Ishikawa (cell line): ENCODE measurements at regions not wholly inside any gene's neighbourhood (a gene's known extent, or its start where the extent isn't known, plus 50 kb on each side); places are given as distances from the start of the nearest gene placed in this dataset.

ENCODE experiments used
- CEBPB ChIP-seq: IDR thresholded peaks from 2 replicates; pipeline ENCODE4 v1.6.1; 2012
- MAX ChIP-seq: IDR thresholded peaks from 2 replicates; pipeline ENCODE4 v1.6.1; 2012
- NFIC ChIP-seq: IDR thresholded peaks from 2 replicates; pipeline ENCODE4 v1.6.1; 2012
- RAD21 ChIP-seq: IDR thresholded peaks from 2 replicates; pipeline ENCODE4 v1.6.1; 2012; ENCODE audit warnings: low read depth
- TAF1 ChIP-seq: IDR thresholded peaks from 2 replicates; pipeline ENCODE4 v1.6.1; 2012; ENCODE audit warnings: low read depth, mild to moderate bottlenecking
- YY1 ChIP-seq: IDR thresholded peaks from 2 replicates; pipeline ENCODE4 v1.6.1; 2012; ENCODE audit warnings: low read depth

GRCh38 chr5:100409660-100410151, 125.5 kb upstream of the FAM174A start:
- TF ChIP-seq YY1 (no peak), CEBPB (no peak), RAD21 (no peak), MAX (no peak), NFIC (no peak), TAF1 (no peak)
